ENCODE measurements at regions not wholly inside any gene's neighbourhood (a gene's known extent, or its start where the extent isn't known, plus 50 kb on each side); places are given as distances from the start of the nearest gene placed in this dataset.

DNA sequence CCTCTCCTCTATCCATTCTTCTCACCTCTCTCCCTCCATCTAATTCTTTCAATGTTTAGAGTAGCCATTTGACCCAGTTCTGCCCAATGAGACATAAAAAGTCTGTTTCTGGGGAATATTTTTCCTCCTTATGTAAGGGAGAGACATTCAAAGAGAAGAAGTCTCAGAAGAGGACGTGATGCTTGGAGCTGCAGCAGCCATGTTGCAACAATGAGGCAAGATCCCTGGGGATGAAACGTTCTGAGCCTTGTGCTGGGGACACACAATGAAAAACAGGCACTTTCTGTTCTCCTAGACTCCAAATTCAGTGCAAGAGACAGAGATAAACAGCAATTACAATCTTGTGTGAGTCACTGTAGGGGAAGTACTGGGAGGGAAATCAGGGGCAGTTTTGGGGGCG, 130.8 kb downstream of the FOXL1 start:
- in situ Hi-C loops (cut with HindIII; ENCODE audit: low sequenced_read_pairs) = no loop called here
- DNase-seq (ENCODE audit: low spot score) = no peak

DNA sequence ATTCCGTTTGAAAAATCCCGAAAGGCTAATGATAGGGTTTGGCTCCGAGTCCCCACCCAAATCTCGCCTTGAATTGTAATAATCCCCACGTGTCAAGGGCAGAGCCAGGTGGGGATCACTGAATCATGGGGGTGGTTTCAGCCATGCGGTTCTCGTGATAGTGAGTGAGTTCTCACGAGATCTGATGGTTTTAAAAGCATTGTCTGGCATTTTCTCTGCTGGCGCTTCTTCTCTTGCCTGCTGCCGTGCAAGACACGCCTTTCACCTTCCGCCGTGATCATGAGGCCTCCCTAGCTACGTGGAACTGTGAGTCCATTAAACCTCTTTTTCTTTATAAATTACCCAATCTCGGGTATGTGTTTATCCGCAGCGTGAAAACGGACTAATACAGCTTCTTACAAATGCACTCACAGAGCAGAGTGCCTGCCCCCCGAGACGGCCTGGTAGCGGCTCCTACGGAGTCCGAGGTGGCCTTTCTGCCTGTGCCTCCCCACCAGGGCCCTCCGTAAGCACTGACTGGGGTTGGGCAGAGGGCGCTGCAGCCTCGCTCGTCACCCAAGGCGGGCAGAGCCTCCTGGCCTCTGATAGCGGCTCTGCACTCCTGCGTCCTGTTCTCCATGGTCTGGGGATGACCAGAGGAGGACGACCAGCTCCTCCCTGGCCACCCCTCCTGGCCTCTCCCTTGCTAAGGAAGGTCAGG, 131.7 kb downstream of the FOXL1 start:
- in situ Hi-C loops (cut with HindIII; ENCODE audit: low sequenced_read_pairs) = no loop called here
- no peak for DNase-seq (ENCODE audit: low spot score)

DNA sequence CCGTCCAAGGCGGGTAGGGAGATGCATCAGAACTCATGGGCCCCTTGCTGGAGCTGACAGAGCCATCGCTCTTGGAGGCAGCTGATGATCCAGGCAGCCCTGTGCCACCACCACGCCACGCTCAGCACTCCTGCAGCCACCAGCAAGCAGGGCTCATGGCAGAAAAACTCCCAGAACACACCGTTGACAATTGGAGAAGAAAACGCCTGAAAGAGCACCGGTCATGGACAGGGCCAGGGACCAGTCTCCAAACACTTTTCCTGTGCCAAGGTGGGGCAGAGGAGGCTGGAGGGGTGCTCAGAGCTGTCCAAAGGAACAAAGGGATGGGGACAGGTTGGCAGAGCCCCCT, 132.2 kb downstream of the FOXL1 start:
- in situ Hi-C loops (cut with HindIII; ENCODE audit: low sequenced_read_pairs) = no loop called here
- DNase-seq (ENCODE audit: low spot score) = no peak

DNA sequence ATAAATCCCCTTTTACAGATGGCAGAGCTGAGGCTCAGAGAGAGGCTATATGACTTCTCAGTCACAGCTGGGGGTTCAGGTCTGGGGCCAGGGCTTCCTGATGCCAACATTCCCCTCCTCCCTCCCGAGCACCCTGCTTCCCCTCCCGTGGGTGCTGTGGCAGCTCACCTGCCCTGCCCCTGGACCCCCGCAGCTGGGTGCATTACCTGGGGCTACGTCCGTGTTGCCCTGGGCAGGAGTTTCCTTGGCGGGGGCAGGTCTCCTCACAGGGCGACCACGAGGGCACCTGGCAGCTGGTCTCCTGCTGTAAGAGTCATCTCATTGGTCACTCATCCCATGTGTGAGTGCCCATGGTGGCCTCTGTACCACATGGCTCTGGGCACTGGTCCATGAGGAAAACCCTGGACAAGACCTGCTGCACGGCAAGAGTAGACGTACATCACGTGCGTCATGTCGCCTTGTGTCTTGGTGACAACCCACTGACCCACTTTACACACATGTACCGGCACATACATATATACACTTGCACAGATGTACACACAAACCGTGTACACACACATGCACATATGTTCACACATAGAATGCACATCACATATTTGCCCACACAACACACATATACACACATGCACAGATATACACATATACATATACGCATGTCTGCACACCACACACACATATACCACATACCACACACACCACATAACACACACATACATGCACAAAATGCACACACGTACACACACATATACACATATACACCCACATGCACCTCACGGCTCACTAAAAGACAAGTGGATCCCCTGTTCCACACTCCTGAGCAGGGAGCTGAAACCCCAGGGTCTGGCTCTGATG, 134.0 kb downstream of the FOXL1 start:
- no peak for DNase-seq (ENCODE audit: low spot score)
- in situ Hi-C loops (cut with HindIII; ENCODE audit: low sequenced_read_pairs) = no loop called here

DNA sequence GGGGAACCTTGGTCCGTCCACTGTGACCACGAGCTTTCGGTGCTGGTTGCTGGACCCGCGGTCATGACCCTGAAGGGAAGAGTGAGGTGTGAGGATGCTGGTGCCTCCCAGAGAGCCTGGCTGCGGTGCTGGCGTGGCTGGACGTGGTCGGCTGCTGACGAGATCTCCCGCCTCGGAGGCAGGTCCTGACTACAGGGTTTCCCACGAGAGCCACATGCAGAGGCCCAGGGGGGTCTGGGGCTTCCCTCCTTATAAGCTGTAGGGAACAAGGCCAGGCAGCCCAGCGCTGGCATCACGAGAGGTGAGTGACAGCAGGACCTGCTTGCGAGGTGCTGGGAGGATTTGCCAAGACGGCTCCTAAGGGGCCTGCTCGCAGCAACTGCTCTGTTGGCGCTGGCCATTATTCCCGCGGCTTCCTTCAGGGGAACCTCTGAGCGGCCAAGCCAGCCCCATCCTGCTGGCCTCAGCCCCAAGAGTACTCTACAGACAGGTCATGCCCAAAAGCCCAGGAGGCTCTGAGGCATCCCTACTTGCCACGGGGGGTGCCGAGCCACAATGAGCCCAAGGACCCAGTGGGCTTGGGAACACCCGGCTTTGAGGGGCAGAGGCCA, 134.8 kb downstream of the FOXL1 start:
- in situ Hi-C loops (cut with HindIII; ENCODE audit: low sequenced_read_pairs) = no loop called here
- no peak for DNase-seq (ENCODE audit: low spot score)

DNA sequence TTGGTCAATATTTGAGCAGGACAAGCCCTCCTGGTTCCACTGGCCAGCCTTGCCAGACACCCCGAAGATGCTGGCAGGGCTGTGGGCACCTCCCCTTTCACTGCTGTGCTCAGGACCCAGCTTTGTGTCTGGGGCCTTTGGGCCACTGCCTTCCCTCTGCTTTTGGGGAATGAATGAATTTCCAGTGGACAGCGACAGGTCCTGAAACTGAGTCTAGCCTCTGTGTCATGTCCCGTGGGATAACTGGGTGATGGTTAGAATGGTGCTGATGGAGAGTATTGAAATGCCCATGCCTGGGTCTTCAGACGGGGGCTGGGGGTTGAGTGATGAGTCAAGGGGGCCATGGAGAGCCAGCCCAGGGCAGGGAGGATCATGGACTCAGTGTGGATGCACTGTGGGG, 135.8 kb downstream of the FOXL1 start:
- no peak for DNase-seq (ENCODE audit: low spot score)
- in situ Hi-C loops (cut with HindIII; ENCODE audit: low sequenced_read_pairs) = no loop called here

DNA sequence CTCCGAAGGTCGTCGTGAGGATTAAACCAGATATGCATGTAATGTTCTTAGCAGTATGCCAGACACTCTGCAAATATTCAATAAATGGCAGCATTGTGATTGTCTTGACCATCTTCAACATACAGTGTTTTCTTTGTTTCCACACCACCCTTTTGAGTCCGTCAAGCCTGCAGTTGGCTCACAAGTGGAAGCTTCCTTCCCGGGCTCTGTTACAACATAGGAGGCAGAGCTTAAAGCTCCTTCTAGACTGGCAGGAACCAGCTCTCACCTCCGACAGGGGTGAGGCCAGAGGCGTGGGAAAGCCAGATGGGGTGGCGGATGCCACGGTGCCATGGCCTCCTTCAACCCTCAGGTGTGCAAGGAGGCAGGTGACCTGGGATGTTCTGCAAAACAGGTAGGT, 138.3 kb downstream of the FOXL1 start:
- in situ Hi-C loops (cut with HindIII; ENCODE audit: low sequenced_read_pairs) = no loop called here
- no peak for DNase-seq (ENCODE audit: low spot score)

DNA sequence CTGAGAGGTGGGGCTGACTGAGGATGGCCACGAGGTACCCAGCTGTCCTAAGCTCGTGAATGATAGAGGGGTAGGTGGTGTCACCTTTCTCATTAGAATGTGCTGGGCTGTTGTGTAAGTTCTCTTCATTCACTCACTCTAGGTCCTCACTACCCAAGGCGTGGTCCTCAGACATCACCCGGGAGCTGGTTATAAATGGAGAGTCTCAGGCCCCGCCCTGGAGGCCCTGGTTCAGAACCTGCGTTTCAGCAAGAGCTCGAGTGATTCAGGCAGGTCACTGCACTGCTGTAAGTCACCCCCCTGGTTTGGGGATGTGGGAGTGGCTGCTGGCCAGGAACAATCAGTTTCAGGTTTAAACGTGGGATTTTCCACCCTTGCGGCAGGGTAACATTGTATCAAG, 139.8 kb downstream of the FOXL1 start:
- DNase-seq (ENCODE audit: low spot score) = no peak
- in situ Hi-C loops (cut with HindIII; ENCODE audit: low sequenced_read_pairs) = no loop called here

DNA sequence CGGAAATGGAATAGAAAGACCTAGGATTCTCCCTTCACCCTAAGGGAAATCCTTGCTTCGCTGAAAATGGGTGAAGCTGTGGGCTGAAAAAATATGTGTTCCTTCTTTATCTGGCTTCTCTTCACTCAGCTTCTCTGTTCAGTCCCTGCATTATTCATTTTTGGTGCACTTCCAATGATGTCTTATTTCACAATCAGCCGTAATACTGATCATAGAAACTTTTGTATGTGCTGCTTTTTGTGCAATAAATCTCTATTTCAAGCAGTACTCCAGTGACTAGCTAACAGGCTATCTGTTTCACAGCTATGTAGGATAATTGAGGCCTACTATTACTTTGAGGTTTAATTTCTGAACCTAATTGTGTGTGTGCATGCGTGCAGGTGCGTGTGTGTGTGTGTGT, 144.6 kb downstream of the FOXL1 start:
- in situ Hi-C loops (cut with HindIII; ENCODE audit: low sequenced_read_pairs) = no loop called here
- DNase-seq (ENCODE audit: low spot score) = no peak

DNA sequence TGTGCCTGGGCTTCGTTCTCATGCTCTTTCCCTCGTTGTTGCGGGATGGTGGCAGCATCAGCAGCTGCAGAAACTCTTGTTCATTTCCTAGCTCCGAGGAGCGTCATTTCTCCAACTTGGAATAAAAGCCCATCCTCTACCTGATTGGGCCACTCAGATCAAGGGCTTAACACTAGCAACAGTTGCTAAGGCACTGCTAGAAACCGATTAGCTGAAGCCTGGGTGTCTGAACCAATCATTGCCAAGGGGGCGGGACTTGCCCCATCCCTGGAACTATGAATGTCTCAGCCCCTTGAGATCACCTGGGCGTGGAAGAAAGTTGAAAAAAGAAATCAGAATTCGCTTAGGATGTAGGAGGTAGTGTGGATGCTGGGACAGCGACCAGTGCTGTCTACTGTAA, 145.3 kb downstream of the FOXL1 start:
- in situ Hi-C loops (cut with HindIII; ENCODE audit: low sequenced_read_pairs) = no loop called here
- no peak for DNase-seq (ENCODE audit: low spot score)

DNA sequence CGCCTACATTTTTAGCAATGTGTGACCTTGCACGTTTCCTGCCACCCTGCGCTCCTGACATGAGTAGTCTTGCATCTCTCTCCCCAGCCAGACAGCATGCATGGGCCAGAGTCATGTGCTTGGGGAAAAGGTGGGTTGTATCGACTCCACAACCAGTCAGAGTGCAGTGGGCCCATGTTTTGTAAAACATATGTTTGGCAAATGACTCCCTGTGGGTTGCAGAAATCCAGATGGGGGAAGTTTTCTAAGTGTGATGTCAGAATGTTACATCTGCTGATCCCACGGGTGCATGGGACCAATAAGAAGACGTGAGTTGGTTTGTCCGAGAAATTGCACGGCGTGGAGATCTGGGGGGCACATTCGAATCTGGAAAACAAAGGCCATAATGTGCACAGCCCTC, 147.1 kb downstream of the FOXL1 start:
- in situ Hi-C loops (cut with HindIII; ENCODE audit: low sequenced_read_pairs) = no loop called here

DNA sequence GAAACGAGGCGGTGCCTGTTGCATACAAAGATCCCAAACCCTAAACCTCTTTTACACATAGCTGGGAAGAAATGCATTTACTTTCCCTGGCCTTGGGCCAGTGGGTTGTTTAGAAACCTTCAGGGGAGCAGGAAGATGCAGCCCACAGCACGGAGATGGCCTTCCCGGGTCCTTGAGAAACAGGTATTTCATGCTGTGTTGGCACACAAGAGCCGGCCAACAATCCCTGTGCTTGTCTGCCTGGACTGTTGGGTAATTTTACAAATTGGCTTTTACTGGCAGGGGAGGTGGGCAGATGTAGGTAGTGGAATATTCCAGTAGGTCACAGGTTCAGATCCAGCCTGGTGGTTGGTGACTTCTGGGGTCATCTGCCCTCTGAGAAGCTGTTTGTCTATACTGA, 148.0 kb downstream of the FOXL1 start:
- in situ Hi-C loops (cut with HindIII; ENCODE audit: low sequenced_read_pairs) = no loop called here
- no peak for DNase-seq (ENCODE audit: low spot score)

More for the DNA sequence above, 147.1 kb downstream of the FOXL1 start:
- DNase-seq (ENCODE audit: low spot score) = no peak

DNA sequence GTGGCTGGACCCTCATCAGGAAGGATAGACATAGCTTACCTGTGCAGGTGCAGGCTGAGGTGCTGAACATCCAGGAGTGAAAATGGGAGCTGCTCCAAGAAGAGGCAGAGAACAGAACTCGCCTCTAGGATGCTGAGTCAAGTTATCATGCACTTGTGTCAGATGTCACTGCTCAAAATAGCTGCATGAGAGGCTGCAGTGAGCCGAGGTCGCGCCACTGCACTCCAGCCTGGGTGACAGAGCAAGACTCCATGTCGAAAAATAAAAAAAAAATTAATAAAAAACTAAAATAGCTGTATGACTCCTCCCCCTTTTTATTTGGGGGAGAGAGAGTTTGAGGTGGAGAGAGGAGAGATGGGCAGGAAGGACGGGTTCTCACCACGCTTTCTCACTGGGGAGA, 148.8 kb downstream of the FOXL1 start:
- DNase-seq (ENCODE audit: low spot score) = no peak
- in situ Hi-C loops (cut with HindIII; ENCODE audit: low sequenced_read_pairs) = no loop called here

DNA sequence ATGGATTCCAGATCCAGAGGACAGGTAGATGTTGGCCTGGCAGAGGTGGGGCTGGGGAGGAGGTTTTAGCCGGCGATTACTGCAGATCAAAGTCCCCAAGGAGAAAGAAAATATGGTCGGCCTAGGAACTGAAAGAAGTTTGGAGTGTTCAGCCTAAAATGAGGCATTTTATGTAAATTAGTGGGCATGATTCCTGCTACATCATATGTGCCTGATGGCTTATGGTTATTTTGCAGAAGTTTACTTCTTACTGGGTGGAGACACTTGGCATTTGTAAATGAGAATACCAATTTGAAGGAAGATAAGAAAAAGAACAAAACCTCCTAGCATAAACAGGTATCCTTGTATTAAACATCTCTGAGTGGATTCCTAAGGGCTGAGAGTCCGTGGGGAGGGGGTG, 149.3 kb downstream of the FOXL1 start:
- no peak for DNase-seq (ENCODE audit: low spot score)
- in situ Hi-C loops (cut with HindIII; ENCODE audit: low sequenced_read_pairs) = no loop called here

DNA sequence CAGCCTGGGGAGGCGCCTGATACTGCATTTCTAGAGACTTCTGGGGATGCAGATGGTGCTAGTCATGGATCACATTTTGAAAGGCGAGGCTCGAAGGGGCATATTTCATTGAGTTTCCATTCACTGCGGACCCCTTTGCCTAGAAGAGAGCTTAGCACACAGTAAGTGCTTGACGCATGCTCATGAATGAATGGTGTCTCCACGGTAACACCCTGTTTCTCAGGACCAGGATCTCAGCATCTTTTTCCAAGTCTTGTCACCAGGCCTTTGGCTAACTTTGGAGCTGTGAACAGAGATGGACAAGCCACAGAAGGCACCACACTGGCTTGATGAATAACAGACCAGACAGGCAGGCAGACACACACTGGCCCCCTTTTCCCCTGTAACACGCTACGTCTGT, 151.3 kb downstream of the FOXL1 start:
- DNase-seq (ENCODE audit: low spot score) = no peak
- in situ Hi-C loops (cut with HindIII; ENCODE audit: low sequenced_read_pairs) = no loop called here

DNA sequence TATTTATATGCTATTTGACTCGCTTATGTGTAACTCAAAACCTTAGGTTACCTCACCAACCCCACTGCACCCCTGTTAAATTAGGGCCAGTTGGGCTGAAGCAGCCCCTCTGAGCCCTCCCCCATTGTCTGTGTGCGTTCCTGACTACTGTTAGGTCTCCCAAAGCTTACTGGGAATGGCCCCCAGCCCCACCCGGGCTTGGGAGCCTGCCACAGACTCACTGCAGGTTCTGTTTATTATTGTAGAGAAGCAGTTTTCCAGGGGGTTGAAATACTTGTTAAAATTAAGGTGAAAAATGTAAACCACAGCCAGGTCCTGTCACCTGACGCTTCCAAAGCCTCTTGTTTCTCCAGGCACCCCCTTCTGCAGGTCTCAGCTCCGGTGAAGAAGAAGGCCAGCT, 151.7 kb downstream of the FOXL1 start:
- in situ Hi-C loops (cut with HindIII; ENCODE audit: low sequenced_read_pairs) = no loop called here
- no peak for DNase-seq (ENCODE audit: low spot score)

DNA sequence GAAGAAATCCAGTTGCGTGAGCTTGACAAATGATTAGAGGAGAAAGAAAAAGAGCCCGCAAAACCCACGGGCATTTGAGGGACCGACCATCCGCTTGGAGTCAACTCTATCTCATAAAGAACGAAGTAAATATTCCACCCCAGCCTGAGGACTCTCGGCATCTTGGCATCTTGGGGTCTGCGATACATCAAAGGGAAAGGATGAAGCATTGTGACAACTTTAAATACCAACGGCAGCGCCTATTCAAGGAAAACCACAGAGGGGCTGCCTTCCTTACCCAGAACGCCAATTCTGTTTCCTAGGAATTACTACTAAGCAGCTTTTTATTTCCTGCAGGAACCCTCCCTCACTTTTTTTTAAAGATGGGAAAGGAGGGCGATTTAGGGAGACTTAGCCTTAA, 152.2 kb downstream of the FOXL1 start:
- in situ Hi-C loops (cut with HindIII; ENCODE audit: low sequenced_read_pairs) = no loop called here
- DNase-seq (ENCODE audit: low spot score) = no peak

DNA sequence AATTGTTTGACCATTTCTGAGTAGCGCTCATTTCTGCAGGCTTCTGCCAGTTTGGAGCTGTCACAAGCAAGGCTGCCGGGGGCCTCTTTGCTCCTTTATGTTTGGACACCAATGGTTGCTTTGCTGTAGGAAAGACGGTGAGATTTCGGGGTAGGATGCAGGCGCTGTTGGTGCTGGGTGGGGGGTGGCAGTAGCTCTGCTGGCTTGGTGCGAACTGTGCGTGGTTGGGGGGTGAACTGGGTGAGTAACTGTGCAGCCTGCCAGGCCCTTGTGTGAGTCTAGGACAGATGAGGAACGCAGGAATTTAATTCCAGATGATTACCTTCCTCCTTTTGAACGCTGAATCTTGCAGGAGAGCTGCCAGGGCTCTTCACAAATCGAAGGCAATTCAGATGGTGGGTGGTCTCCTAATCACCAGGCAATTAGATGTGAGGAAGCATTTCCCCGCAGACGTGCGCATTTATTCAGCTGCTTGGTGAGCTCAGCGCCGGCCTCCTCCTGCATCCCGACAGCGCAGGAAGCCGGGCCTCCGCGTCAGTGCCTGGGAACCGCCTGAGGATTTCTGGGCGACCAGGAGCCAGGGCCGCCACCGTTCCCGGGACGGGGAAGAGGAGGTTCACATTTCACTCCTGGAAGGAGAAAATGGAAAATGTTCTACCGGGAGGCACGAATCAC, 154.4 kb downstream of the FOXL1 start:
- no peak for DNase-seq (ENCODE audit: low spot score)
- in situ Hi-C loops (cut with HindIII; ENCODE audit: low sequenced_read_pairs) = no loop called here

DNA sequence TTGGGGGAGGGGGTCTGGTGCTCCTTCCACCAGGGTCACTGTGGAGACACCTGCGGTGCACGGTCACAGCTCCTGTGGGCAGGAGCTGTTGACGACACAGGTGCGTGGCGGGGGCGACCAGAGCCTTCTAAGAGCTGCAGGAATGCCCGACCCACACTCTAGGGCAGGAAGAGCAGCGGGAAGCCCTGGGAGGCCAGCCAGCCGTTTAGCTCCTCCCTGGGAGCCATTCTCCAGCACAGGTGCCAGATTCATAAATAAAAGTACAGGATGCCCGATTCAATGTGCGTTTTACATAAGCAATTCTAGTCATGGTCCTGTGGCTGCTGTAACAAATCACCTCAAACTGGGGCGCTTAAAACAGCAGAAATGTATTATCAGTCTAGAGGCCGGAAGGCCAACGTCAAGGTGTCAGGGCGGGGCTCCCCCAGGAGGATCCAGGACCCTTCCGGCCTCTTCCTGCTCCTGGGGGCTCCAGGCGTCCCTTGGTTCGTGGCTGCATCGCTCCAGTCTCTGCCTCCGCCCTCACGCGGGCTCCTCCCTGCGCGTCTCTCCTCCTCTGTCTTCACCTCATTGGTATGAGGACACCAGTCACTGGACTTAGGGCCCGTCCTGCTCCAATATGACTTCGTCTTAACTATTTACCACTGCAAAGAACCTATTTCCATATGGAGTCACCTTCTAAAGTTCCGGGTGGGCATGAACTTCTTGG, 155.4 kb downstream of the FOXL1 start:
- DNase-seq (ENCODE audit: low spot score) = no peak
- in situ Hi-C loops (cut with HindIII; ENCODE audit: low sequenced_read_pairs) = no loop called here

All from G401 (cell line).